Testis (tissue), 2 donors: ENCODE measurements at regions not wholly inside any gene's neighbourhood (a gene's known extent, or its start where the extent isn't known, plus 50 kb on each side); places are given as distances from the start of the nearest gene placed in this dataset.

ENCODE experiments used
- CTCF ChIP-seq, 3 experiments: fragments of 450-650 bp in 2 of 3; fragments of 200-600 bp in 1 of 3; sonication (generic) in 1 of 3; IDR thresholded peaks; one replicate each; pipeline ENCODE4 v1.5.1; 2016 to 2019; ENCODE audit warnings: antibody characterized with exemption in 3 of 3, mild to moderate bottlenecking in 2 of 3, moderate library complexity in 1 of 3
- POLR2A ChIP-seq: fragments of 450-650 bp; IDR thresholded peaks from one replicate; pipeline ENCODE4 v1.6.1; 2017; ENCODE audit warnings: antibody characterized with exemption, mild to moderate bottlenecking, moderate library complexity

GRCh38 chr13:66222926-66223325, 1007.2 kb downstream of the PCDH9 start:
- TF ChIP-seq POLR2A (no peak), CTCF (IDR thresholded peaks at IDR 0.05) (no peak)
